ENCODE measurements at regions not wholly inside any gene's neighbourhood (a gene's known extent, or its start where the extent isn't known, plus 50 kb on each side); places are given as distances from the start of the nearest gene placed in this dataset.

DNA sequence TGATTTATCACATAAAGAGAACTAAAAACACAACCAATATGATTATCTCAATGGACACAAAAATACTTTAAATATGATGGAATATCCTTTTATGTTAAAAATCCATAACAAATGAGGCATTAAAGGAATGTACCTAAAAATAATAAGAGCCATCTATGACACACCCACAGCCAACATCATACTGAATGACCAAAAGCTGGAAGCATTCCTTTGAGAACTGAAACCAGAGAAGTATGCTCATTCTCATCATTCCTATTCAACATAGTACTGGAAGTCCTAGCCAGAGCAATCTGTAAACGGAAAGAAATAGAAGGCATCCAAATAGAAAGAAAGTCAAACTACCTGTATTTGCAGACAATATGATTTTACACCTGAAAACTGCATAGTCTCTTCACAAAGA lies 671.0 kb downstream of the SLITRK1 start:
- no peaks in the 10 kb centered on the region for H3K79me2 ChIP-seq
- H3K36me3 ChIP-seq (ENCODE audit: control insufficient read depth, insufficient read depth, low read length) = no peaks in the 10 kb centered on the region
- no peaks in the 10 kb centered on the region for H3K4me1 ChIP-seq
- H3K4me2 ChIP-seq (ENCODE audit: low read length) = no peak overlapping the region
- no peaks in the 10 kb centered on the region for H3K27me3 ChIP-seq (ENCODE audit: control insufficient read depth, insufficient read depth, low read length)
- H2AFZ ChIP-seq = no peak overlapping the region
- H3K4me3 ChIP-seq (ENCODE audit: low read depth, low read length) = no peak overlapping the region
- H3K9ac ChIP-seq = no peak overlapping the region
- no peaks in the 10 kb centered on the region for H3K9me3 ChIP-seq (ENCODE audit: control insufficient read depth, low read length)
- no peak overlapping the region for H3K27ac ChIP-seq
- no peak for TF ChIP-seq CTCF (IDR thresholded peaks at IDR 0.05)

DNA sequence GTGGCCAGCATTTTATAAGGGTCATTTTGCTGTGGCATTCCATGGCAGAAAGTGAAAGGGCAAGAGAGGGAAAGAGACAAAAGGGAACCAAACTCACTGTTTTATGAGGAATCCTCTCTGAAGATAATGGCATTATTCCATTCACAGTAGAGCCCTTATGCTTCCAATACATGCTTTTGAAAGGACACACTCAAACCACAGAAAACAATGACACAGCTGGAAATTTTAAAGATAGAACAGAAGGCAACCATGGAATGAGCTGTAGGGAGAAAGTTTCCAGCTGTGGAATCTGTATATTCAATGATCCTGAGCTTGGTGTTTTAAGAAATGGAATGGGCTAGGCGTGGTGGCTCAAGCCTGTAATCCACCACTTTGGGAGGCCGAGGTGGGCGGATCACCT lies 677.4 kb downstream of the SLITRK1 start:
- TF ChIP-seq CTCF (IDR thresholded peaks at IDR 0.05) = no peak
- Histone ChIP-seq H3K9me3 (ENCODE audit: control insufficient read depth, low read length) (no peaks in the 10 kb centered on the region), H3K4me2 (ENCODE audit: low read length) (no peak overlapping the region), H3K27ac (no peak overlapping the region), H3K4me3 (ENCODE audit: low read depth, low read length) (no peak overlapping the region), H3K4me1 (no peaks in the 10 kb centered on the region), H3K9ac (no peak overlapping the region), H3K27me3 (ENCODE audit: control insufficient read depth, insufficient read depth, low read length) (no peaks in the 10 kb centered on the region), H3K36me3 (ENCODE audit: control insufficient read depth, insufficient read depth, low read length) (no peaks in the 10 kb centered on the region), H2AFZ (no peak overlapping the region), H3K79me2 (no peaks in the 10 kb centered on the region)

- Histone ChIP-seq H3K4me3 (ENCODE audit: low read depth, low read length) (no peak overlapping the region), H3K9me3 (ENCODE audit: control insufficient read depth, low read length) (no peaks in the 10 kb centered on the region), H3K4me1 (no peaks in the 10 kb centered on the region), H3K79me2 (no peaks in the 10 kb centered on the region), H3K9ac (no peak overlapping the region), H3K36me3 (ENCODE audit: control insufficient read depth, insufficient read depth, low read length) (no peaks in the 10 kb centered on the region), H3K4me2 (ENCODE audit: low read length) (no peak overlapping the region), H3K27ac (no peak overlapping the region), H3K27me3 (ENCODE audit: control insufficient read depth, insufficient read depth, low read length) (no peaks in the 10 kb centered on the region), H2AFZ (no peak overlapping the region)
- TF ChIP-seq CTCF (IDR thresholded peaks at IDR 0.05) = no peak
Measured at GRCh38 chr13:83201506-83201905, 680.8 kb downstream of the SLITRK1 start.

- H3K9ac ChIP-seq = no peak overlapping the region
- H3K4me3 ChIP-seq (ENCODE audit: low read depth, low read length) = no peak overlapping the region
- H3K27ac ChIP-seq = no peak overlapping the region
- TF ChIP-seq CTCF (IDR thresholded peaks at IDR 0.05) = no peak
- H3K4me1 ChIP-seq = no peaks in the 10 kb centered on the region
- H3K4me2 ChIP-seq (ENCODE audit: low read length) = no peak overlapping the region
- H3K36me3 ChIP-seq (ENCODE audit: control insufficient read depth, insufficient read depth, low read length) = no peaks in the 10 kb centered on the region
- H3K9me3 ChIP-seq (ENCODE audit: control insufficient read depth, low read length) = no peaks in the 10 kb centered on the region
- no peaks in the 10 kb centered on the region for H3K27me3 ChIP-seq (ENCODE audit: control insufficient read depth, insufficient read depth, low read length)
- no peaks in the 10 kb centered on the region for H3K79me2 ChIP-seq
- no peak overlapping the region for H2AFZ ChIP-seq
Measured at GRCh38 chr13:83197316-83197715, 685.0 kb downstream of the SLITRK1 start.

DNA sequence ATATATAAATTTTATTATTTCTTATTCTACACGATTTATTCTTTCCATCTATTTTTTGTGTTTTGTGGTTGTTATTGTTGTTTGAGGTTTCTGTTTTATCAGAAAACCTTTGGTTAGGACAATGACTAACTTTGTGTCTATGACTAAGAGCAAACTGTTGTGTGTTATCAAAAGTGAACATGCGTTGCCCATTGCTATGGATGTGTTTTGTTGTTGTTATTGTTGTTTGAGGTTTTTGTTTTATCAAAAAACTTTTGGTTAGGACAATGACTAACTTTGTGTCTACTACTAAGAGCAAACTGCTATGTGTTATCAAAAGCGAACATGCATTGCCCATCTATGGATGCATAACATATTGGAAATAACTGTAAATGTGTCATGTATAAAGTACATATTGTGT lies 692.3 kb downstream of the SLITRK1 start:
- H3K9ac ChIP-seq = no peak overlapping the region
- no peak for TF ChIP-seq CTCF (IDR thresholded peaks at IDR 0.05)
- H3K4me3 ChIP-seq (ENCODE audit: low read depth, low read length) = no peak overlapping the region
- no peaks in the 10 kb centered on the region for H3K36me3 ChIP-seq (ENCODE audit: control insufficient read depth, insufficient read depth, low read length)
- no peaks in the 10 kb centered on the region for H3K9me3 ChIP-seq (ENCODE audit: control insufficient read depth, low read length)
- H2AFZ ChIP-seq = no peak overlapping the region
- no peaks in the 10 kb centered on the region for H3K27me3 ChIP-seq (ENCODE audit: control insufficient read depth, insufficient read depth, low read length)
- H3K27ac ChIP-seq = no peak overlapping the region
- H3K4me2 ChIP-seq (ENCODE audit: low read length) = no peak overlapping the region
- H3K79me2 ChIP-seq = no peaks in the 10 kb centered on the region
- no peaks in the 10 kb centered on the region for H3K4me1 ChIP-seq
